ENCODE measurements at regions not wholly inside any gene's neighbourhood (a gene's known extent, or its start where the extent isn't known, plus 50 kb on each side); places are given as distances from the start of the nearest gene placed in this dataset.

DNA sequence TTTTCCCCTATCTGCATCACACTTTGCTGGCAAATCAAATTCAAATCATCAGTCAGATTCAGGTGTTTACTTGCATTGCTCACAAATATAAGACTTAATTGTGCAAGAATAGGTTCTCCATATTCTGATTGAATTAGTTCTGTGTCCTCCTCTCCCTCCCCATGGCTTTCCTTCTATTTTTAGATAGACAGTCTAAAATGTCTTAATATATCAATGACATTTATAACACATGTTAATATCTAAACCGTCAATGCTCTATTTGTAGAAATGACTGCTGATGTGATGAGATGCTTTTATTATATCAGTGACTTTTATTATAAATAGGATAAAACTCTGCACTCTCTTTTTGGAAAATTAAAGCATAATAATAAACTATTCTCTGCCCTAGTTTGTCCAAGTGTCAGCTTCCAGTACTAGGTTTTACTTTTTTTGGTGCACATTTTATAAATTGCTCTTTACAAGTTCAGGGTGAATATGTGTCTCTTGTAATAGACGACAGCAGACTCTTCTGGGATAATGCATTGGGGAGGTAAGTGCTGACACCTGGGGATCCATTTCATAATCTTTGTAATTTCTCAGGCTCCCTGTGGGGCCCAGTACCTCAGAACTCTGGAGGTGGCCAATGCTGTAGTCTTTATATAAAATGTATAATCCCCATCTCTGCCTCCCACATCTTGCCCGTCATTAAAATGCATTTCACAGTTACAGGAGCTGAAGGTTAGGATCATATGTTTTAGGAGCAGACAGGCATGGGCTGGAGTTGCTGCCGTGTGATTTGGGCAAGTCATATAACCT, 321.5 kb downstream of the BRINP1 start:
- DNase-seq = no peak

DNA sequence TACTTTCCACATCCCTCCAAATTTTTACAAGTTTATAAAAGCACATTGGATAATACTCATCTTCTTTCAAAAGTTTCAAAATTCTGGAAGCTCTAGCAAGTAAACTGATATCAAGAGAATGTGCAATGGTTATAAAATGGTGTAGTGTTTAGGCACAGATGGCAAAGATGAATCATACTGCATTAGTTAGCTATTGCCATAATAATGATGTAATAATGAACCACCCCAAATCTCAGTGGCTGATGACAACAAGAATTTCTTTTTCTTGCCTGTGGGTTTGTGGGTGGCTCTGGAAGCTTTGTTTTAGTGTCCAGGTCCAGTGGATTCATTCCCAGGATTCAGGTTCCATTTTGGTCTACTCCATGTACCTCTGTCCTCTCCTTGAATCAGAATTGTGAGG, 319.0 kb downstream of the BRINP1 start:
- DNase-seq = no peak

DNA sequence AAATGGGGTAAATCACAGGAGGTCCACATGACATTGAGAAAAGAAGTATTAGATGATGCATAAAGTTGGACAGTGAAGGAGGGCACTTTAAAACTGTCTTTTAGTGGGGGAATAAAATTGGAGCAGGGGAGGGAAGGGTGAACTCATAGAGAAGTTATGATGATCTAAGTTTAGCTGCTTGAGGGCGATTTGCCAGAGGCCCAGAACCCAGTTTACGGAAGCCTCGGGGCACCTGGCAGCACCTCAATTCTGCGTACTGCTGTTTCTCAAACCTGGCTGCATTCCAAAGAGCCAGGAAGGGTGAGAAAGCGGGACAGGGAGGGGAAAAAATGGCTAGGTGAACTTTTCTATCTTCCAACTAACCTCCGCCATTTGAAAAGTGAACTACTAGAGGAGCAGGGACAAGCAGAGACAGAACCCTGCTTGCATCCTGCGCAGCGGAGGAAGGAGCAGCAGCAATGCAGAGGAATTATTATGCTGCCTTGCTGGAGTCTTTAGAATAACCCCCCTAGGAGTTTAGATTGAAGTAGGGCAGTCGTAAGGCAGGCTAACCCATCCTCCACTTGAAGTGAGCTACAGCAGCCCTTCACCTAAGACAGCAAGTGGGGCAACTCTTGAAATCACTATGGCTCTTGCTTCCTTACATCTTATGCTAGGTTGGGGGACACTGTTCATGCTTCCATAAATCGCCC, 316.8 kb downstream of the BRINP1 start:
- no peak for DNase-seq

DNA sequence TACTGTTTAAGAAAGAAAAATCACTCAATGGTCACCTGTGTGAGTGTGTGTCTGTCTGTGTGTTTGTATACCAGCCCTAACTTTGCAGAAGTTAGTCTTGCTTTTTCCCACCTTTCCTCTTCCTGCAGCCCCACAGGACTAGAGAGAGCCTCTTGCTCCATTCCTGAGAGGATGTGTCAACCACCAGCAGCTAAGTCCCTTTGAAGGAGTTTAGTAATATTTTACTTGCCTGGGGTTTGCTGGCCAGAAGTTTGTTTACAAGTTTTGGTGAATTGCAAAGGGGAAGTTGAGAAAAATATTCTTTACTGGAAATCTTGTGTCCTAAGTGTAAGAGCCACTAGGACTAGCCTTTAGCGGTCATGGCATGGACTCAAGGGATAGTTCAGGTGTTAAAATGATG, 316.2 kb downstream of the BRINP1 start:
- no peak for DNase-seq

DNA sequence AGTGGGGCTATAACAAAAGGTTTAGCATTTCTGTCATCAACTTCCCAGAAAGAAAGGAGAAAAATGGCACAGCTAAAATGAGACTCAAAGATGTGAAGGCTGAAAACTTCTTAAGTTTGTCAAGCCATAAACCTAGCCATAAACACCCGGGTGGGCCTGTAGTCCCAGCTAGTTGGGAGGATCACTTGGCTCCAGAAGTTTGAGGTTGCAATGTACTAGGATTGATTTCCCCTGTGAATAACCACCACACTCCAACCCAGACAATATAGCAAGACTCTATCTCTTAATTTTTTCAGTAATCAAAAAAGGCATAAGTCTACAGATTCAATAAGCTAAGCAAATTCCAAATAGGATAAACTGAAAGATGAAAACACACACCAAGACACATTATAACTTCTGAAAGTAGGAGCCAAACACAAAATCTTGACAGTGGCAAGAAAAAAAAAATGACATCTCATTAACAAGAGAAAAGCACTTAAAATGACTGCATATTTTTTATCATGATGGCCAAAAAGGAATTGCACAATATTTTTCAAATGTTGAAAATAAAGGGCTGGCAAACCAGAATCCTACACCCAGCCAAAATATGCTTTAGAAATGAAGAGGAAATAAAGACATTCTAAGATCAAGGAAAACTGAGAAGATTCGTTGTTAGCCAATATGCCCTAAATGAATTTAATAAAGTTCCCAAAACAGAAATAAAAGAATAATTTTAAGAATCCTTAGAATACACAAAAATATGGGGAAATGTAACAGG, 308.4 kb downstream of the BRINP1 start:
- no peak for DNase-seq

DNA sequence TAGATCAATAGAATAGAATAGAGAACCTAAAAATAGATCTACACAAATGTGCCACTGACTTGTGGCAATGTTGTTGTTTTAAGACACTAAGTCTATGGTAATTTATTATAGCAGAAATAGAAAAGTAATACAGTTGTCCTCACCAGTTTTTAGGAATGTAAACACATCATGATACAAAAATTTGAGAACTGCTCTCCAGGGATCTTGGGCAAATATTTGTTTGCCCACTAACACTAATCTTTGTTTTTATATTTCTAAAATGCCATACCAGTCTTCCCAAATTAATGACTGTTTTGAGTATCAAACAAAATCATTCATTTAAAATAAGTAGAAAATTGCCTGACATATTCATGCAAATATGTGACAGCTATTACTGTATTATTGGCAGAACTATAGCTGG, 297.6 kb downstream of the BRINP1 start:
- no peak for DNase-seq

DNA sequence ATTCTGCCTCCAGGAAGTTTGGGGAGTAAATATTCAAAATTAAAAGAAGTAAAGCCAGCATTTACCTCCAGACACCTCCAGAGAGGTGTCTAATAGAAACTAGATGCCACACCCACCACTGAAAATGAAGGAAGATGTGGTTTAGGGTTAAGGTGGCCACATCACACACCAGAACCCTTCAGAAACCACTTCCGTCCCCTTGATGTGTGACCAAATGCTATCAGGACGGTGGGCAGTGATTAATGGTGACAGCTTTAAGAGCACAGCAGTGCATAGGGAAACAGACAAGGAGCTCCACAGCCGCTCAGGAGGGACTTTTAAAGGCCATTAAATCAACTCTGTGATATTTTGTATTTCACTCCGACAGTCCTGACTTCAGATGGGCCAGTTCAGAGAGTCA, 295.2 kb downstream of the BRINP1 start:
- no peak for DNase-seq

DNA sequence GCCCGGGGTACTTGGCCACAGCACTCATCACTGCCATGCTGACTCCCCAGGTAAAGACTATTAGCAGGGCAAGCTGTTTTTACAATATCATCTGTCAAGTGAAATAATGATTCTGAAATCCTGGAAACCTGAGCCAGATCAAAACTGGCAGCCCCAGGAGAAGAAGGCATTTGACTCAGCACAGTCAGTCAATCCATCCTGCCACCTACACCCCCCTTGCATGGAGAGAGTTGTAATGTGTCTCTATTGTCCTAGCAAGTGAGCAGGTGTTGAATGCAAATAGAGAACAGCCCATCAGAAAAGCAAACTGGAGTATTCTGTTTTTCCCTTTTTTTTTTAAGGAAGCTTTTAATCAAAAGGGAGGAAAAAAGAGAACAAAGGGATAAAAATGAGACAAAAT, 291.2 kb downstream of the BRINP1 start:
- DNase-seq = no peak

DNA sequence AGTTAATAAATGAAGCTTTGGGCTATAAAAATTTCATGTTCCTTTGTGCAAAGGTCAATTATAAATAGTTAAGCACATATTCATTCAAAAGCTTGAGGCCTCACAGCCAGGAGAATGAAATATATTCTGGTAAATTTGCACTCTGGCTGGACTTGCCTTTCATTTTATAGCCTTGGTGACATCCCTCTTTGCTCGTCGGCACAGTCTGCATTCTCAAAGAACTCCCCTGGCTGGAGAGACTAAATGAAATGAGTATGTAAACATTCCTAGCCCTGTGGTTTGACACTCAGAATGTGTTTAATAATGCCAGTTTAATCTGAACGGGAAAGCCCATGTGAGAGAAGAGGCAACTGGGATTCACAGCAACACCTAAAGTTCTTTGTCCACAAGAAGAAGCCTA, 285.6 kb downstream of the BRINP1 start:
- DNase-seq = no peak

DNA sequence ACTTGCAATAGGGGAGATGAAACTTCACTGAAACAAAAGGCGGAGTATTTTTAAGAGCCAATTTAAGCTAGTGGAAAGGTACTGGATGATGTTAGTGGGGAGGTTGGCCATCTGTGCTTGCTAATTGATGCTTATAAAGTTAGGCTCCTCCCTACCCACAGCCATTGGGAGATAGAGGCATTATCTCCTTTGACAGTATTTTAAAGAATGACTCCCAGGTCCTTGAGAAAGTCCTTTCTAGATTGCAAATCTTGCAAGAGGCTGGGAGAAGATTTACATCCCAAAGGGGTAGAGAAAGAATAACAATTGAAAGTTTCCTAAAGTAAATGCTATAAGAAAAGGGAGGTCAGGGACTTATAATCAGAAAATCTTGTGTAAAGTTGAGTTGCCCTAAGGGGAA, 282.6 kb downstream of the BRINP1 start:
- DNase-seq = no peak

DNA sequence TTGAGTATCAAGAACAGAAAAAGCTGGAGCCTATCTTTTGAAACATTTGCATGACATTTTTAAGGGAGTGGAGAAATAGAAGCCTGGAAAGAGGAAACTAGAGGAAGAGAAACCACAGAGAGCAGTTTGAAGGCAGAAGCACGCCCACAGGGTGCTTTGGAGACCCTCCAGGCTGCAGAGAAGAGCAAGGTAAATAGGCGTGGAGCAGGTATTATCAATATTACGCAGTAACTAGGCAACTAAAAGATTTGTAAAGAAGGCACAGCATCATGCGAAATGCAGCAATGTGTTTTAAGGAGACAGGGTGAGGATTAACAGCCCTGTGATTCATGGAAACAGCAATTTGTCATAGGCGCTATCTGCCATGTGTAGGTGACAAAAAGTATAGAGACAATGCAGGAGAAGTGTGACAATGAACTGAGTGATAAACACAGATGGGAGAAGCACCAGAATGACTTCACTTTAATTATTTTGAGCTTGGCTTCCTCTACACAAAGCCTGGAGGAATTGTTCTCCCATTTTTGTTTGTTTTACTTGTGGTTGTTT, 281.2 kb downstream of the BRINP1 start:
- DNase-seq = no peak

DNA sequence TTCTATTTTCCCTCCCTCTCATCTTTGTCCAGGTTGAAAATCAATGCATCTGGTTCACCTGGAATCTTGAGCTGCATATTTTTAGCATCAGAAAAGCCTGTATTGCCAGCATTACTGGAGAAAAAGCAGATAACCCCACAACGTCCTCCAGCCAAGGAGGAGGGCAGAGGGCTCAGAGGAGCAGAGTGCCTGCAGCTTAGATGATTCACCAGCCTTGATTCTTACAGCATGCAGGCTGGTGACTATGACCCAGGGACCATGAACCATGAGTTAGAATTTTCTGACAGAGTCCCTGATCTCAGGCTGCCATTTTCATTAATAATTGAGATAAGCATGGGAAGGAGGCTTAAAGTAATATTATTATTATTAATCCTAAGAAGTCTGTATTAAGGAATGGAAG, 278.2 kb downstream of the BRINP1 start:
- no peak for DNase-seq

DNA sequence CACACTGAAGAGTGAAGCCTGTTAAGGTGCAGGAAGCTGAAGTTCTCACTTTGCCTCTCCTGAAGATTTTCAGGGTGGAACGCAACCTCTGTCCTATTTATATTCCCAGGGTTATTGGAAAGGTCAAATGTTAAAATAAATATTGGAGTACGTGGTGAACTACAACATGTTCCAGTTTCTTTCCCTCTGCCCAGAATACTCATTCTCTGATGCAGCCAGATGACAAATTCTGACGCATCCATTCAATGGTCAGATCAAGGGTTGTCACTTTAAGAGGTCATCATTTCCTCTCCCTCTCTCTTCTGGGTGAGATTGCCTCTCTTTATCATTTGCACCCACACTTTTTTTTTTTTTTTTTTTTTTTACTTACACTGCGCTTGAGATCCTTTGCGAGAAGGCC, 277.1 kb downstream of the BRINP1 start:
- DNase-seq = no peak

DNA sequence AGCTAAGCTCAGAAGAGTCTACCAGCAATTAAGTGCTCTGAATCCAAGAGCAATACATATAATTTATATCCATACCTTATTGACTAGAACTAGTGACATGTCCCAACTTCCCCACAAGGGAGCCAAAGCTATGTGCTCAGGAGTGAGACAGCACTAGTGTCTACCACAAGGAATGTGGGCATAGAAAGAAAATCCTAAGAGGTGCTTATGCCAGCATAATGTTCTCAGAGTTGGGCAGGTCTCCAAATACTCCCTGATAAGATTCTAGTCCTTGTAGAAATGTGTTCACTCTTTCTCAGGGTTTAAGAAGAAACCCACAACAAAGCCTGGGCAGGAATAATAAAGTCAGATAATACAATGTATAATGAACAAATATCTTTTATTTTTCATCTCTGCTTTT, 275.1 kb downstream of the BRINP1 start:
- no peak for DNase-seq

DNA sequence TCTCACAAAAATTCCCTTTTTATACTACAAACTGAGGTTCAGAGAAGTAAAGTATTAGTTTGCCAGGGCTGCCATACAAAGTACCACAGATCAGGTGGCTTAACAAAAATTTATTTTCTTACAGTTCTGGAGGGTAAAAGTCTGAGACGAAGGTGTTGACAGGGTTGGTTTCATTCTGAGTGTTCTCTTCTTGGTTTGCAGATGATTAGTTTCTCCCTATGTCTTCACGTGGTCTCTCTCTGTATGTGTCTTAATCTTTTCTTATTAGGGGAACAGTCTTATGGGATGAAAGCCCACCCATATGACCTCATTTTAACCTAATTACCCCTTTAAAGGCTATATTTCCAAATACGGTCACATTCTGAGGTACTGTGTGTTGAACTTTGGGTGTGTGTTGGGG, 274.2 kb downstream of the BRINP1 start:
- no peak for DNase-seq

DNA sequence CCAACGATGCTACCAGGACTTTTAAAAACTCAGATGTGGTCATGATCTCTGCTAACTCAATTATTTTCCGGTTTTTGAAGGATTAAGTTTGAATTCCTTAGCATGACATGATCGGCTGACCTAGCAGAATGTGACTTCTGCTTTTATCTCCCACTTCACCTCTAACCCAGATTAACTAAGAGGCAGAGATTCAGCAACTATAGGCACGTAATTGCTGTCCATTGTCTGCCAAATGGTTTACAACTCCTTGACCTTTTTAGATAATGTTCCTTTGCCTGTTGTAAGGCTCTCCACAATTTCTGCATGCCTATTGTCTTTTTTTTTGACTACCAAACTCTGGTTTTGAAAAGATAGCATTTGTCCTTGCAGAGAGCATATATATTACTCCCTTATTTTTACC, 268.2 kb downstream of the BRINP1 start:
- no peak for DNase-seq

DNA sequence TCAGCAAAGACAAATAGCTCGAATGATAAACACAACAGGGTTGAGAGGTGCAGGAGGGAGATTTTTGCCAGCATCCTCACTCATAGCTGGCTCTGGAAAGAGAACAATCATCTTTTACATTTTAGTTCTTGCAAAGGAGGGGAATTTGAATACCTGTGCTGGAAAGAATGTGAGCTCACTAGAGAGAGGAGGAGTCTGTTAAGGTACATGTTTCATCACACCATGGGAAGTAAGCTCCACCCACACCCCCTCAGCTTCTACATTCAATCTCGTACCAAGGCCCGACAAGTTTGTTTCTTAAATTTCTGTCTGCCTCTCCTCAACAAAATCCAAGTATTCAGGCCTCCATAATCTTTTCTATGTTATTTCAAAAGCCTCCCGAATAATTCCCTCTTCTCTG, 254.6 kb downstream of the BRINP1 start:
- no peak for DNase-seq

All from activated CD4-positive, alpha-beta T cell treated with anti-CD3 and anti-CD28 coated beads, Interleukin-2, Interleukin-6, amounts not matched to agents 100 ng/mL and 50 ng/mL, durations not matched to agents 16 hours and 8 hours (primary cell).